Muscle of leg (tissue), 3 donors: ENCODE measurements at regions not wholly inside any gene's neighbourhood (a gene's known extent, or its start where the extent isn't known, plus 50 kb on each side); places are given as distances from the start of the nearest gene placed in this dataset.

Experiments
- DNase-seq: peaks from one replicate; pipeline ENCODE4 v3.0.0; 2013
- H3K27ac ChIP-seq: one replicate; pipeline ENCODE4 v1.5.1; 2013; ENCODE audit warnings: mild to moderate bottlenecking, low read length, control low read depth
- H3K27me3 ChIP-seq: one replicate; pipeline ENCODE4 v1.6.1; 2013; ENCODE audit warnings: low read length; ENCODE audit not compliant: control insufficient read depth, insufficient read depth
- H3K36me3 ChIP-seq: one replicate; pipeline ENCODE4 v1.6.1; 2013; ENCODE audit warnings: low read length; ENCODE audit not compliant: control insufficient read depth, insufficient read depth
- H3K4me1 ChIP-seq: one replicate; pipeline ENCODE4 v1.6.1; 2013; ENCODE audit warnings: low read length; ENCODE audit not compliant: control insufficient read depth, insufficient read depth
- H3K4me3 ChIP-seq: one replicate; pipeline ENCODE4 v1.5.1; 2013; ENCODE audit warnings: low read length, control low read depth
- H3K9me3 ChIP-seq: replicated peaks from 2 replicates; pipeline ENCODE4 v1.6.1; 2013; ENCODE audit warnings: low read depth, low read length; ENCODE audit not compliant: control insufficient read depth
- WGBS: methylation state at CpG from one replicate; pipeline ENCODE4 v1.1.5; 2013; ENCODE audit warnings: missing lambda C conversion rate; ENCODE audit not compliant: insufficient coverage; 5-methylcytosine and 5-hydroxymethylcytosine counted together

DNA sequence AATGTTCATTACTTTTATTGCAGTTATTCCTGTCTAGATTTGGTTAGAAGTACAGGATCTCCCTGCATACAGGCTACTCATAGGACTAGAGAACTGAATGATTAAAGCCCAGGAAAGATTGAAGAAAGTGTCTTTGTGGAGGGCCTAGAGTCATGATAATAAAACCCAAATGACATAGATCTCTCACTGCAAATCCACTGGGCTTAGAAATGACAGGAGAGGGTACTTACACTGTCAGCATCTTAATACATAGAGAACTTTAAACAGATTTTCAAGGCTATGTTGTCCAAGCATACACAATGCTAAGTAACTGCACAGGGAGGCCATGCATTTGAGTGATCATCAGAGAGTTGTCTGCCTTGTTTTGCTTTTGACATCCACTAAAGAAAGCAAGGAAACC is 383.8 kb upstream of the MAP3K7 start:
- Histone ChIP-seq H3K36me3 (no peaks in the 10 kb centered on the region), H3K9me3 (no peaks in the 10 kb centered on the region), H3K27me3 (no peaks in the 10 kb centered on the region), H3K4me1 (no peaks in the 10 kb centered on the region), H3K4me3 (no peak overlapping the region), H3K27ac (no peak overlapping the region)
- no peak for DNase-seq

DNA sequence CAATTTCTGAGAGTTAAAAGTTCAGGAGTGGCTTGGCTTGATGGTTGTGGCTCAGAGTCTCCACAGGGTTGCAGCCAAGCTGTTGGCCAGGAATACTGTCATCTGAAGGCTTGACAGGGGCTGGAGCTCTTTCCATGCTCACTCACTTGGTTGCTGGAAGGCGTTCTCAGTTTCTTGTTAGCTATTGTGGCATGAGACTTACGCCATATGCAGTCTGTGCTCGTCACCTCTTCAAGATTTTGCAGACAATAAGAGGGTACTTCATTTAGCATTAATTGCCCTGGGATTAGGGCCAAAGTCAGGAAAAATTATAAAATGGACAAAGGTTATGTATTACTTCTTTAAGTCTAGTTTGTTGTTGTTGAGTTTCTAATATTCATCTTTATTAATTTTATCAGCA is 380.6 kb upstream of the MAP3K7 start:
- no peaks in the 10 kb centered on the region for H3K4me1 ChIP-seq
- H3K27me3 ChIP-seq: no peaks in the 10 kb centered on the region
- H3K36me3 ChIP-seq: no peaks in the 10 kb centered on the region
- WGBS: 85% methylated on average over 2 of the region's 3 CpGs
- no peak for DNase-seq
- no peak overlapping the region for H3K4me3 ChIP-seq
- H3K27ac ChIP-seq: no peak overlapping the region
- no peaks in the 10 kb centered on the region for H3K9me3 ChIP-seq

DNA sequence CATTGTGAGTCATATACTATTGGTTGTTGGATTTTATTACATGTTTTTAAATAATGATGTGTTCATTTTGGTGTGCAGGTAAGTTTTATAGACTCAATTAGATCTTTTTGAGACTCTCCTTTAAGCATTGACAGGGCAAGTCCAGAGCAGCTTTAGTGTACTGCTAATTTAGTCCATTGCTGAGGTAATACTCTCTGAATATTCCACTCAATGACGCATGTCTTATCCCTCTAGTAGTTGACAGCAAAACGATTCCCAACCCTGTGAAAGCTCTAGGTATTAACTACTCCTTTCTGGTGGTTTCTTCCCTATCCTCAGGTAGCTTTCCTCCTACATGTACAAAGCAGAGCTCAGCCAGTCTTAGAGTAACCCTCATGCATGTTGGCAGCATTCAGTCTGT is 373.5 kb upstream of the MAP3K7 start:
- Histone ChIP-seq H3K4me1 (no peaks in the 10 kb centered on the region), H3K27me3 (no peaks in the 10 kb centered on the region), H3K4me3 (no peak overlapping the region), H3K36me3 (no peaks in the 10 kb centered on the region), H3K9me3 (no peaks in the 10 kb centered on the region), H3K27ac (no peak overlapping the region)
- 100% methylated on average over 2 of the region's 2 CpGs for WGBS
- DNase-seq: no peak

DNA sequence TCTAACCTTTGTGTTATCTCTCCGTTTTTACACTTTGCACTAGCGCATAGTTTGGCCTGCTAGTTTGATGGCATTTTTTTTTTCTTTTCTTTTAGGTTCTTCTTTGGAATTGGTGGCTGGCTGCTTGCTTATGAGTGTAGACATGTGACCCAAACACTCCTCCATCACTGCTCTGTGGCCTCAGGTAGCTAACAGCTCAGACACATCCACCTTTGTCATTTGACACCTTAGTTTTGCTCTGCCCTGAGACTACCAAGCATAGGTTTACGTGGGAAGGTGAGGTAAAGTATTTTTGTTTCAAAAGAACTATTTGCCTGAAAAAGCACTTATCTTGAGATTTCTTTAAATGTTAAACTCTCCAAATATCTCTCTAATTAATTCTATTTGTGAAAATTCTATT is 368.4 kb upstream of the MAP3K7 start:
- no peaks in the 10 kb centered on the region for H3K4me1 ChIP-seq
- no peaks in the 10 kb centered on the region for H3K27me3 ChIP-seq
- no CpG with 5 or more reads among the region's 3 CpGs for WGBS
- no peaks in the 10 kb centered on the region for H3K9me3 ChIP-seq
- no peak overlapping the region for H3K27ac ChIP-seq
- no peaks in the 10 kb centered on the region for H3K36me3 ChIP-seq
- no peak overlapping the region for H3K4me3 ChIP-seq
- DNase-seq: no peak

DNA sequence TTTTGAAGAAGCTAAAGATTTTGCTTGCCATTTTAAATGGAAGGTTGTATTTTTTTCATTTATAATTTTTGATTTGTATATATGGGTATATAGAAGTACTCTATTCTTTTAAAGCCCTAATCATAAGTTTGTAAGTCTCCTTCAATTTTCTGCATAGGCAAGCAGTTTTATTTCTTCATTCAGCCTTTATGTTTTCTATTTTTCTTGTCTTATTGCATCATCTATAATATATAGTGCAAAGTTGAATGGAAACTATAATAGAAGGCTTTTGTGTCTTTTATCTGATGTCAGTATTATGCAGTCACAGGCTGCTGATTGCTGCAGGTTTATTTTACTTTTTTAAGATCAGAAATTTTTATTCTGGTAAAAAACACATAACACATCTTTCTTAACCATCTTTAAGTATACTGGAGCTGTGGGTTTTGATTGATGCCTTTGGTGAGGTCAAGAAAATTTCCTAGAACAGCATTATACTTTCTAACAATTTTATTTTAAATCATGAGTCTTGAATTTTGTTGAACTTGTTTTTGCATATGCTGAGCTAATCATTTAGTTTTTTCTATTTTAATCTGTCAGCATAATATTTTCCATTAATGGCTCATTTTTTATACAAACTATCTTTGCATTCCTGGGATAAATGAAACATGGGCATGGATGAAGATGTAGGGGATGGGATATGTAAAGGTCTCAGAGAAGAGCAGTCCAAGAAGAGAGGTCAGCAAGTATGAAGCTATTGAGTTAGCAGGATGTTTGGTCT is 366.7 kb upstream of the MAP3K7 start:
- no peaks in the 10 kb centered on the region for H3K36me3 ChIP-seq
- H3K27me3 ChIP-seq: no peaks in the 10 kb centered on the region
- H3K4me3 ChIP-seq: no peak overlapping the region
- no peaks in the 10 kb centered on the region for H3K9me3 ChIP-seq
- no peaks in the 10 kb centered on the region for H3K4me1 ChIP-seq
- DNase-seq: no peak
- H3K27ac ChIP-seq: no peak overlapping the region

DNA sequence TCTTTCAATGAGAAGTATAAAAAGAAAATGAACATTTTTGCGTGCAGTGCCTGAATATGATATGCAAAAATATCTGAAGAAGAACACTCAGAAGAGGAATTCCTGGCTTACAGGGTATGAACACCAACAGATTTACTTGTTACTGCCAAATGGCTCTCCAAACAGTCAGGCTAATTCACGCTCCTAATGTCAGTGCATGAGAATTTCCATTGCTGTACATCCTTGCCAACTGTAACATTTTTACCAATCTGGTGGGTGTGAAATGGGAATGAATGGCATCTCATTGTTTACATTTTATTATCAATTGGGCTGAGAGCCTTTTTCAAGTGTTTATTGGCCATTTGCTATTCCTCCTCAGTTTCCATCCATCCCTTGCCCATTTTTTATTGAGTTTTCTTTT is 365.3 kb upstream of the MAP3K7 start:
- H3K9me3 ChIP-seq: no peaks in the 10 kb centered on the region
- H3K4me1 ChIP-seq: no peaks in the 10 kb centered on the region
- no peak overlapping the region for H3K27ac ChIP-seq
- H3K36me3 ChIP-seq: no peaks in the 10 kb centered on the region
- H3K4me3 ChIP-seq: no peak overlapping the region
- peak; percentile 12 for DNase-seq
- no peaks in the 10 kb centered on the region for H3K27me3 ChIP-seq
- no CpG with 5 or more reads among the region's 2 CpGs for WGBS

DNA sequence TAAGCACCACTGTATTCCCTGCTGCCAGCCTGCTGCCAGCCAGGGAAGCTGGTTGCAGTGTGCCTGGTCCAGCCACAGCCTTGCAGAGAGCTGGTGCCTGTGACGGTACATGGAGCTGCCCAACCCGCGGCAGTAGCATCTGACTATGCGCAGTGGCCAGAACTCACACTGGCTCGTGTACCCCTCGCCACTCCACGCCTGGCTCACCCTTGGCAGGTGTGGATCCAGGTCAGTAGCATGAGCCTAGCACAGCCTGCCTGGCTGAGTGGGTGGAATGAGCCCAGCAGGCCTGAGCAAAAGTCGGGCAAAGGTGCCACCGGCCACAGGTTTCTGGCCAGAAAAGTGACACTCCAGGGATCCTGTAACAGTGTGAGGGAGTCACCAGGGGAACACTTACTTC is 361.7 kb upstream of the MAP3K7 start:
- no peak for DNase-seq
- Histone ChIP-seq H3K9me3 (no peaks in the 10 kb centered on the region), H3K27ac (no peak overlapping the region), H3K4me1 (no peaks in the 10 kb centered on the region), H3K27me3 (no peaks in the 10 kb centered on the region), H3K4me3 (no peak overlapping the region), H3K36me3 (no peaks in the 10 kb centered on the region)
- WGBS: 92% methylated on average over 8 of the region's 9 CpGs

DNA sequence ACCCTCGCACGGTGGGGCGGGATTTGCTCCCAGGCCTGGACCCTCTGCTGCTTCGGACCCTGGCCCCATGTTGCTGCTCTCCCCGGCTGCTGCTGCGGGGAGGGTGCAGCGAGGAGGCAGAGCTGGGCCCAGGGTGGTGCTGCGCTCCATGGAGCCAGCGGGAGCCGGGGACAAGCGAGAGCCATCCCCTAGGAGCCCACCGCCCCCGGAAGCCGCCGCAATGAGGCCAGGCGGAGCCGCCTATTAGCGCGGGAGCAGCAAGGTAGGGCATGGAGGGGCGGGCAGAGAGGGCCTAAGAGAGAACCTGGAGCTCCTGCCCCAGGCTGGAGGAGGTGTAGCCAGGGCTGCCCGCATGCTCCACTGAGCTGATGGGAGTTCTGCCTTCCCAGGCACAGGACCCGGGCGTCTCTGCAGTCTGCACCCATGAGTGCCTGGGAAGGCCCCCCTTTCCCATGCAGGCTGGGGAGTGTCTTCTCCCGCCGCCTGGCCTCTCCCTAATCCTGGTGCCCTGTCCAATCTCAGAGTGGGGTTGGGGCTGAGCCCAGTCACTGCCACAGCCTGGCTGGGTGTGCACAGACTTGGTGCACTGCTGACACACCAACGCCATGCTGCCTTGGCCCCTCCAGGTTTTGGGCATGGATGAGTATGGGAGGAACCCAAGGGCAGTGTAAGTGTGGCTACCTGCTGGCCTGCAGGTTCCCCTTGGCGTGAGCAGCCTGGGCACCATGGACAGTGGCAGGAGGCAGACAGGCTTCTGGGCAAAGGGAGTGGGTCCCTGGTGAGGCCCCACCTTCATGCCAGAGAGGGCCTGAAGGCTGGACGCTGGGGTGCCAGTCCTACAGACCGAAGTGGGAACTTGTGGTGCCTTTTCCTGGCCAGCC is 360.6 kb upstream of the MAP3K7 start:
- 92% methylated on average over 28 of the region's 29 CpGs for WGBS
- H3K27me3 ChIP-seq: no peaks in the 10 kb centered on the region
- DNase-seq: no peak

DNA sequence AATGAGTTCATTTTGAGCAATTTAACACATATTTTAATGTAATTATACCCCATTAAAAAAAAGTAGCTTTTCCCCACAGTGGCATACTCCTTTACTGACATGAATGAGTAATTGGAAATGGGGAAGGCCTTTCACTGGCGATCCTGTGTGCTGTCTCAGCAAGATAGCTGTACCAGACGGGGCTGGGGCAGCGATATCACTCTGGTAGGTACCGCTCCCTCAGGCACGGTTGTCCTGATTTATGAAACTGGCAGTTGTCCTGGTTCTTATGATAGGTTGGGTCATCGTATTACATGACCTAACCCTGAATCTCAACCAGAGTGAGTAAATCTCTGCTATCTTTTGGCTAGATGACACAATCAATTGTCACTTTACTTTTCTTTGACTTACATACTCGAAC is 355.0 kb upstream of the MAP3K7 start:
- H3K4me1 ChIP-seq: no peaks in the 10 kb centered on the region
- no peak overlapping the region for H3K27ac ChIP-seq
- no peaks in the 10 kb centered on the region for H3K9me3 ChIP-seq
- no peaks in the 10 kb centered on the region for H3K27me3 ChIP-seq
- no peak overlapping the region for H3K4me3 ChIP-seq
- no peaks in the 10 kb centered on the region for H3K36me3 ChIP-seq
- peak; percentile 8 for DNase-seq
- no CpG with 5 or more reads among the region's 7 CpGs for WGBS

More for the DNA sequence above, 360.6 kb upstream of the MAP3K7 start:
- Histone ChIP-seq H3K27ac (no peak overlapping the region), H3K4me3 (no peak overlapping the region), H3K36me3 (no peaks in the 10 kb centered on the region), H3K4me1 (no peaks in the 10 kb centered on the region), H3K9me3 (no peaks in the 10 kb centered on the region)

DNA sequence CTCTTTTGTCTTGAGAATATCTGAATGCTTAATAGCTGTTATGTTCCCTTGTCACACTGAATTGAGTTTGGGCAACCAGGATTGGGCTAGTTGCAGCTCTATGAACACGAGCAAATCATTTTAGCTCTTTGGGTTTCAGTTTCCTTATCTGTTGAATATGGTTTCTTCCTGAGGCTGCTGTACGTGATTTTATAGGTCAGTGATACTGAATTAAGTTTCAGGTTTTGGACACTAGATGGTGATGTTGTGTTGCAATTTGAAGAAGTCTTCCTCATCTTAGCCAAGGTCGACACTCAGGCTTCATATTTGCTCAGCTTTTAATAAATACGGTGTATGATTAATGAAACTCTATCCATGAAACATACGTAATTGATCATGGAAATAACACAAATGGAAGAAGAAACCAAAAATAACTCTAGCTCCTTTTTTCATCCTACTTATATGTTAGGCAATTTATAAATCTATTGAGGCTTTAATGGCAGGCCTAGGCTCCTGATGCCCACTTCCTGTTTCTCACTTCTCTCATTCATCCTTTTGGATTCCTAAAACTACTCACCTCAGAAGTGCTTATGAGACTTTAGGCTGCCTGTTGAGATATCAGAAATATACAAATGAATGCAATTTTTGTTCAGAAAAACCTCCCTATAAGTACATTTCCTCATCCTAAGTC is 354.1 kb upstream of the MAP3K7 start:
- H3K27ac ChIP-seq: no peak overlapping the region
- peak; percentile 53 for DNase-seq
- WGBS: 60% methylated on average over 1 of the region's 5 CpGs

More for the DNA sequence above, 354.1 kb upstream of the MAP3K7 start:
- Histone ChIP-seq H3K36me3 (no peaks in the 10 kb centered on the region), H3K4me3 (no peak overlapping the region), H3K4me1 (no peaks in the 10 kb centered on the region), H3K9me3 (no peaks in the 10 kb centered on the region), H3K27me3 (no peaks in the 10 kb centered on the region)
